ENCODE measurements at regions not wholly inside any gene's neighbourhood (a gene's known extent, or its start where the extent isn't known, plus 50 kb on each side); places are given as distances from the start of the nearest gene placed in this dataset.

- ChIA-PET POLR2A (no interaction called here), CTCF (no interaction called here)
- no peak for DNase-seq (ENCODE audit: extremely low spot score)
- no peak for TF ChIP-seq FOXM1 (IDR thresholded peaks at IDR 0.05; ENCODE audit: borderline replicate concordance)
- TF ChIP-seq LEF1 (IDR thresholded peaks at IDR 0.05; ENCODE audit: borderline replicate concordance) = no peak
- TF ChIP-seq SP1 (IDR thresholded peaks at IDR 0.05) = no peak
- TF ChIP-seq ZNF384 (IDR thresholded peaks at IDR 0.05) = no peak
- TF ChIP-seq ARNT (IDR thresholded peaks at IDR 0.05) = no peak
- no peak for TF ChIP-seq L3MBTL2 (conservative IDR thresholded peaks at IDR 0.05)
- TF ChIP-seq ELF4 (IDR thresholded peaks at IDR 0.05) = no peak
Measured at GRCh38 chr2:12806549-12807242, 90.0 kb downstream of the TRIB2 start.

DNA sequence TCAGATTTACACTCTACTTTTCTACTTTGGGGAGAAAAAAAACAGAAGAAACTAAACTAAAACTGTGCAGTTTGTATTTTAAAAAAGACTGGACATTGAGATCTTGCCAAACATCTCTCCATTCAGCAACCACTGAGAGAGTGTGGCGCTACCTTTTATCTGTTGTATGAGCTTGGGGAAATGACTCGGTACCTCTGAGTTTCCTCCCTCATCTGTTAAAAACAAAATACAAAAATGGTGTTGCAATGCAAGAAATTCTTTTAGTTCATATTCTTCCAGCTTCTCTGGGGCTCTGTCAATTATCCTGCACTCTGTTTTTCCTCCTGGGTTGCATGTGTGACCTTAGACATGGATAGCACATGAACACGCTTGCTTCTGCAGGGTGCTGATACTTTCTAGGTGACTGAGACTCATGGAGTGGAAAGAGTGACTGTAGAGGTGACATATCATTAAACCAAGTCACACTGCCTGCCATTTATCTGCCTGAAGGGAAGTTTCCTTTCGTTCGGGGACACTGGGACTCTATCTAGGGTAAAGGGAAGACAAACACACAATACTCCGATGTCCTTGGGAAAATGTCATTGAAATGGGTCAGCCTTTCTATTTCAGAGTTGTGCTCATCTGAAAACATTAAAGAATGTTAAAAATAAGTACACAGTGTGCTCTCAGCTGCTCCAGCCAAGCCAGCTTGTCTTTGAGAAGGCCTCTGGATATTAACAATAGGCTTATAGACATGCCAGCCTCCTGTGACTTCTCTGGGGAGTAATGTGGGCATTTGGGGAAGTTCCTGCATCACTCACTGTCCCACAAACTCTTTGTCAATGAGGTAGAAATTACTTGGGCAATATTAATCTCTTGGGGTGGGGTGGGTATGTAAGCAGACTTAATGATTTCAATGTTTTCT lies 91.4 kb downstream of the TRIB2 start:
- DNase-seq (ENCODE audit: extremely low spot score) = no peak
- ChIA-PET POLR2A (no interaction called here), CTCF (no interaction called here)
- TF ChIP-seq FOXA1 (IDR thresholded peaks at IDR 0.05) (no peak), ELF4 (IDR thresholded peaks at IDR 0.05) (no peak), CTBP1 (IDR thresholded peaks at IDR 0.05; ENCODE audit: borderline replicate concordance) (no peak), HDGF (IDR thresholded peaks at IDR 0.05; ENCODE audit: borderline replicate concordance) (no peak)

GRCh38 chr2:12809526-12809925 lies 92.8 kb downstream of the TRIB2 start:
- DNase-seq (ENCODE audit: extremely low spot score) = no peak
- ChIA-PET CTCF (no interaction called here), POLR2A (no interaction called here)
- TF ChIP-seq FOXK2 (IDR thresholded peaks at IDR 0.05) = no peak
- no peak for TF ChIP-seq FOXM1 (IDR thresholded peaks at IDR 0.05; ENCODE audit: borderline replicate concordance)
- TF ChIP-seq, protein P1, sequence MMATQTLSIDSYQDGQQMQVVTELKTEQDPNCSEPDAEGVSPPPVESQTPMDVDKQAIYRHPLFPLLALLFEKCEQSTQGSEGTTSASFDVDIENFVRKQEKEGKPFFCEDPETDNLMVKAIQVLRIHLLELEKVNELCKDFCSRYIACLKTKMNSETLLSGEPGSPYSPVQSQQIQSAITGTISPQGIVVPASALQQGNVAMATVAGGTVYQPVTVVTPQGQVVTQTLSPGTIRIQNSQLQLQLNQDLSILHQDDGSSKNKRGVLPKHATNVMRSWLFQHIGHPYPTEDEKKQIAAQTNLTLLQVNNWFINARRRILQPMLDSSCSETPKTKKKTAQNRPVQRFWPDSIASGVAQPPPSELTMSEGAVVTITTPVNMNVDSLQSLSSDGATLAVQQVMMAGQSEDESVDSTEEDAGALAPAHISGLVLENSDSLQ (IDR thresholded peaks at IDR 0.05) = no peak
- TF ChIP-seq TARDBP (IDR thresholded peaks at IDR 0.05) = no peak
- TF ChIP-seq ZNF384 (IDR thresholded peaks at IDR 0.05) = no peak
- no peak for TF ChIP-seq ARNT (IDR thresholded peaks at IDR 0.05)
- TF ChIP-seq BHLHE40 (IDR thresholded peaks at IDR 0.05; ENCODE audit: borderline replicate concordance) = no peak
- no peak for TF ChIP-seq FOXA1 (IDR thresholded peaks at IDR 0.05)
- TF ChIP-seq SUZ12 (IDR thresholded peaks at IDR 0.05) = no peak
- TF ChIP-seq ELF4 (IDR thresholded peaks at IDR 0.05) = no peak

GRCh38 chr2:12811916-12812315 lies 95.2 kb downstream of the TRIB2 start:
- ChIA-PET POLR2A (no interaction called here), CTCF (no interaction called here)
- TF ChIP-seq ZNF384 (IDR thresholded peaks at IDR 0.05) (no peak), BHLHE40 (IDR thresholded peaks at IDR 0.05; ENCODE audit: borderline replicate concordance) (no peak), HDGF (IDR thresholded peaks at IDR 0.05; ENCODE audit: borderline replicate concordance) (no peak), FOXK2 (IDR thresholded peaks at IDR 0.05) (no peak)
- TF ChIP-seq, protein P1 (IDR thresholded peaks at IDR 0.05) = no peak
- no peak for DNase-seq (ENCODE audit: extremely low spot score)

DNA sequence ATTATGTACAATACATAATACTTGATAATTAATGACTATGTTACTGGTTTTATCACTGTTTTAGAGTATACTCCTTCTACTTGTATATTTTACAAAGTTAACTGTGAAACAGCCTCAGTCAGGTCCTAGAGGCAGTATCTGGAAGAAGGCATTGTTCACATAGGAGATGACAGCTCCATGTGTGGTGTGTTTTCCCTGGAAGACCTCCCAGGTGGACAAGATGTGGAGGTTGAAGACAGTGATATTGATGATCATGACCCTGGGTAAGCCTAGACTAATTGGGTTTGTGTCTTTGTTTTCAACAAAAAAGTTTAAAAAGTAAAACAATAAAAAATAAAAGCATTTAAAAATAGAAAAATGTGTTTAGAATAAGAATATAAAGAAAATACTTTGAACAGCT lies 96.4 kb downstream of the TRIB2 start:
- POLR2A ChIA-PET = no interaction called here
- TF ChIP-seq, protein P1 (IDR thresholded peaks at IDR 0.05) = no peak
- TF ChIP-seq HDGF (IDR thresholded peaks at IDR 0.05; ENCODE audit: borderline replicate concordance) (no peak), SP1 (IDR thresholded peaks at IDR 0.05) (no peak), NFRKB (IDR thresholded peaks at IDR 0.05) (no peak), TARDBP (IDR thresholded peaks at IDR 0.05) (no peak), LEF1 (IDR thresholded peaks at IDR 0.05; ENCODE audit: borderline replicate concordance) (no peak), BHLHE40 (IDR thresholded peaks at IDR 0.05; ENCODE audit: borderline replicate concordance) (no peak), CTBP1 (IDR thresholded peaks at IDR 0.05; ENCODE audit: borderline replicate concordance) (no peak), FOXM1 (IDR thresholded peaks at IDR 0.05; ENCODE audit: borderline replicate concordance) (no peak), ZNF384 (IDR thresholded peaks at IDR 0.05) (no peak), ARNT (IDR thresholded peaks at IDR 0.05) (no peak), SUZ12 (IDR thresholded peaks at IDR 0.05) (no peak), FOXK2 (IDR thresholded peaks at IDR 0.05) (no peak), ELF4 (IDR thresholded peaks at IDR 0.05) (no peak), L3MBTL2 (conservative IDR thresholded peaks at IDR 0.05) (no peak), FOXA1 (IDR thresholded peaks at IDR 0.05) (no peak)
- no peak for DNase-seq (ENCODE audit: extremely low spot score)
- CTCF ChIA-PET = no interaction called here

GRCh38 chr2:12816379-12817306 lies 99.9 kb downstream of the TRIB2 start:
- DNase-seq (ENCODE audit: extremely low spot score) = no peak
- TF ChIP-seq FOXK2 (IDR thresholded peaks at IDR 0.05) (no peak), ZNF384 (IDR thresholded peaks at IDR 0.05) (no peak), BHLHE40 (IDR thresholded peaks at IDR 0.05; ENCODE audit: borderline replicate concordance) (no peak), LEF1 (IDR thresholded peaks at IDR 0.05; ENCODE audit: borderline replicate concordance) (no peak), SUZ12 (IDR thresholded peaks at IDR 0.05) (no peak)
- ChIA-PET POLR2A (no interaction called here), CTCF (no interaction called here)

All from HEK293T (cell line).